Body of pancreas (tissue), 4 donors: ENCODE measurements at regions not wholly inside any gene's neighbourhood (a gene's known extent, or its start where the extent isn't known, plus 50 kb on each side); places are given as distances from the start of the nearest gene placed in this dataset.

Source experiments
- ATAC-seq: fragments of 150-250 bp; one replicate; pipeline ENCODE4 v1.9.1; 2016
- DNase-seq, 4 donors: peaks; one replicate each; pipeline ENCODE4 v3.0.0-alpha.2; 2019
- H3K27ac ChIP-seq, 4 donors: fragments of 200-600 bp; sonication (generic); 1 replicate in 3 of 4; 2 replicates in 1 of 4; pipeline versions ENCODE4 v1.5.1 to v1.6.1; 2016 to 2019; ENCODE audit warnings: mild to moderate bottlenecking in 1 of 4, mixed read lengths in 1 of 4, moderate library complexity in 1 of 4
- H3K27me3 ChIP-seq, 2 donors: fragments of 200-600 bp; sonication (generic); one replicate each; pipeline ENCODE4 v1.6.0; 2016; ENCODE audit warnings: mild to moderate bottlenecking in 1 of 2
- H3K36me3 ChIP-seq, 2 donors: fragments of 200-600 bp; sonication (generic); replicated peaks in 1 of 2; 2 replicates each; pipeline ENCODE4 v1.5.1; 2016; ENCODE audit warnings: low read depth in 2 of 2; ENCODE audit not compliant: insufficient read depth in 1 of 2
- H3K4me1 ChIP-seq: fragments of 200-600 bp; sonication (generic); one replicate; pipeline ENCODE4 v1.6.0; 2016
- H3K4me3 ChIP-seq, 2 donors: fragments of 200-600 bp; sonication (generic); 1 replicate in 1 of 2; 2 replicates in 1 of 2; pipeline ENCODE4 v1.5.1; 2016 to 2019
- H3K9me3 ChIP-seq, 3 donors: fragments of 200-600 bp; sonication (generic); 1 replicate in 2 of 3; 2 replicates in 1 of 3; pipeline ENCODE4 v1.5.1; 2016
- POLR2A ChIP-seq, 3 donors: fragments of 450-650 bp; IDR thresholded peaks; one replicate each; pipeline ENCODE4 v1.6.1; 2016; ENCODE audit warnings: antibody characterized with exemption in 3 of 3, mild to moderate bottlenecking in 2 of 3
- WGBS, 2 donors: methylation state at CpG; one replicate each; pipeline ENCODE4 v1.1.5; 2017; 5-methylcytosine and 5-hydroxymethylcytosine counted together
- intact Hi-C: fragments of 100-400 bp; cut with DNase I; formaldehyde crosslinking; loops from one replicate; pipeline ENCODE4 v1.15.1; 2023
- TF ChIP-seq, protein P1 (sequence below), 7 experiments: fragments of 450-650 bp in 4 of 7; fragments of 200-600 bp in 3 of 7; sonication (generic) in 3 of 7; IDR thresholded peaks; one replicate each; pipeline ENCODE4 v1.5.1; 2016 to 2019; ENCODE audit warnings: antibody characterized with exemption in 7 of 7

DNA sequence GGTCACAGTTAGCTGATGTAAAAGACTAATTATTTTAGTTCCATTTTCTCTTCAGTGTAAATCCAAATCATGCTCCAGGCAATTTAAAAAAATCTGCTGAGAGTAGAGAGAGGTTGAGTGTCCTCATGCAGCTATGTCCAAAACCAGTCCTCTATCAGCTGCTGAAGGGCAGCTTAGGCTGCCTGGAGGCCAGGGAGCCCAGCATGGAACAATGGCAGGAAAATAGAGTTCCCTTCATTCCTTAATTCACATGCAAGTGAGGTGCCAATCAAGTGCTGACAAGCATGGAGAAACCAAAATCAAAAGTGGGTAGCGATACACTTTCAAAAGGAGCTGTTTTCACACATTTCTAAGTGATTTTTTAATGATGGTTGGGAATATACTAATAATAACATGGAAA lies 78.3 kb upstream of the POU5F2 start:
- H3K9me3 ChIP-seq = no peaks in the 10 kb centered on the region
- no peak overlapping the region for H3K27ac ChIP-seq
- H3K4me1 ChIP-seq = no peaks in the 10 kb centered on the region
- DNase-seq (no peak), ATAC-seq (no peak)
- H3K27me3 ChIP-seq = no peaks in the 10 kb centered on the region
- 96 to 100% methylated on average over 1 of the region's 1 CpG for WGBS, 2 donors
- TF ChIP-seq, protein P1, sequence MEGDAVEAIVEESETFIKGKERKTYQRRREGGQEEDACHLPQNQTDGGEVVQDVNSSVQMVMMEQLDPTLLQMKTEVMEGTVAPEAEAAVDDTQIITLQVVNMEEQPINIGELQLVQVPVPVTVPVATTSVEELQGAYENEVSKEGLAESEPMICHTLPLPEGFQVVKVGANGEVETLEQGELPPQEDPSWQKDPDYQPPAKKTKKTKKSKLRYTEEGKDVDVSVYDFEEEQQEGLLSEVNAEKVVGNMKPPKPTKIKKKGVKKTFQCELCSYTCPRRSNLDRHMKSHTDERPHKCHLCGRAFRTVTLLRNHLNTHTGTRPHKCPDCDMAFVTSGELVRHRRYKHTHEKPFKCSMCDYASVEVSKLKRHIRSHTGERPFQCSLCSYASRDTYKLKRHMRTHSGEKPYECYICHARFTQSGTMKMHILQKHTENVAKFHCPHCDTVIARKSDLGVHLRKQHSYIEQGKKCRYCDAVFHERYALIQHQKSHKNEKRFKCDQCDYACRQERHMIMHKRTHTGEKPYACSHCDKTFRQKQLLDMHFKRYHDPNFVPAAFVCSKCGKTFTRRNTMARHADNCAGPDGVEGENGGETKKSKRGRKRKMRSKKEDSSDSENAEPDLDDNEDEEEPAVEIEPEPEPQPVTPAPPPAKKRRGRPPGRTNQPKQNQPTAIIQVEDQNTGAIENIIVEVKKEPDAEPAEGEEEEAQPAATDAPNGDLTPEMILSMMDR (IDR thresholded peaks at IDR 0.05) = no peak
- TF ChIP-seq POLR2A (IDR thresholded peaks at IDR 0.05) = no peak
- intact Hi-C loops = no loop called here
- no peaks in the 10 kb centered on the region for H3K36me3 ChIP-seq
- no peak overlapping the region for H3K4me3 ChIP-seq

DNA sequence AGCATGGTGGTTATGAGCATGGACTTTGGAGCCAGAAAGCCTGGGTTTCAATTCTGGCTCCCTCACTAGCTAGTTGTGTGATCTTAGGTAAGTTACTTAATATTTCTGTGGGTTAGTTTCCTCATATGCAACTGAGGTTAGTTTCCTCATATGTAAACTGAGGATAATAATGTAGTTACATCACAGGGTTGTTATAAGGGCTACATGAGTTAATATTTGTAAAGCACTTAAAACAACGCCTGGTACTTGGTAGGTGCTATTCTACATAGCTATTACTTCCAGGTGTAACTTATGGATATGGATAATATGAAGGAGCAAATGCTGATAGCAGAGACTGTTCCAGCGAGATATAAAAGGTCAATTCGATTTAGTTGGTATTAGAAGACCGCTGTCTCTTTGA lies 69.4 kb upstream of the POU5F2 start:
- ATAC-seq (no peak), DNase-seq (no peak)
- Histone ChIP-seq H3K4me1 (peaks cover 5% of the 10 kb centered on the region), H3K27ac (no peak overlapping the region), H3K4me3 (no peak overlapping the region), H3K27me3 (no peaks in the 10 kb centered on the region), H3K9me3 (no peaks in the 10 kb centered on the region), H3K36me3 (no peaks in the 10 kb centered on the region)
- WGBS, 2 donors = 89 to 97% methylated on average over 4 of the region's 4 CpGs
- intact Hi-C loops = no loop called here
- TF ChIP-seq, protein P1 (IDR thresholded peaks at IDR 0.05) = no peak
- no peak for TF ChIP-seq POLR2A (IDR thresholded peaks at IDR 0.05)

DNA sequence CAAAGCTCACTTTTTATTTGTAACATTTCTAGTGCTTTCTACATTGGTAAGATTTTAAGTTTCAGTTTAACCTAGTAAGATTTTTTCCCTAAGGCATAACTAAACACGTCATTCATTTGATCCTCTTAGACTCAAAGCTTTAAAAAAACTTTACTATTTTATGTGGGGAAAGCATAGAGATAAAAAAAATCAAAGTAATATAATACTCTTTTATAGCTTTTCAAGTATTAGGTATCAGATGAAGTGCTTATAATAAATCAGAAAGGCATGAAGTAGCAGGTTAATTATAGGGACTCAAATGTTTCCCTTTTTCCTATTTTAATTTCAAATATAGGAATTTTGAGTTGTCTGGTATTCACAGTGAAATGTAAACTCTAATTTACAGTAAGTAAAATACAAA lies 68.0 kb upstream of the POU5F2 start:
- intact Hi-C loops = no loop called here
- Histone ChIP-seq H3K27ac (no peak overlapping the region), H3K4me3 (no peak overlapping the region), H3K4me1 (peaks cover 5% of the 10 kb centered on the region), H3K36me3 (no peaks in the 10 kb centered on the region), H3K27me3 (no peaks in the 10 kb centered on the region), H3K9me3 (no peaks in the 10 kb centered on the region)
- TF ChIP-seq, protein P1 (IDR thresholded peaks at IDR 0.05) = no peak
- no peak for TF ChIP-seq POLR2A (IDR thresholded peaks at IDR 0.05)
- 90 to 91% methylated on average over 1 of the region's 1 CpG for WGBS, 2 donors
- DNase-seq = no peak
- ATAC-seq = no peak

DNA sequence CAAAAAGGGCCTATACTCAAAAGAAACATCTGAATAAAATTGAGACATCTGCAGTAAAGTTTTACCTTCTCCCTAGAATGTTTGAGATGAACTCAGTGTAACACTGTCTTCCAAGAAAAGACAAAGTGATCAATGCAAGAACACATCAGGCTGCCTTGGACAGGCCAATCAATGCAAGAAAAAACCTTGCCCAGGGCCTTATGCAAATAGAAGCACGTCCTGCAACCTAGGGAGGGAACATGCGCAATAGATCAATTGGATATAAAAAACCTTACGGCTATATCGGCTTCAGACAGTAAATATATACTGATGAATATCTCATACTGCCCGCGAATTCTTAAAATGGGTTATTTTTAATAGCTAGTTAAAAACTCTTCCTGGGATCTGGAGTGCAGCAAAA lies 66.4 kb upstream of the POU5F2 start:
- peaks cover 5% of the 10 kb centered on the region for H3K4me1 ChIP-seq
- no peak overlapping the region for H3K4me3 ChIP-seq
- ATAC-seq (no peak), DNase-seq (no peak)
- no peak for TF ChIP-seq POLR2A (IDR thresholded peaks at IDR 0.05)
- TF ChIP-seq, protein P1 (IDR thresholded peaks at IDR 0.05) = no peak
- H3K36me3 ChIP-seq = no peaks in the 10 kb centered on the region
- no peaks in the 10 kb centered on the region for H3K9me3 ChIP-seq
- no peak overlapping the region for H3K27ac ChIP-seq
- 52 to 56% methylated on average over 6 of the region's 6 CpGs for whole genome bisulfite sequencing, 2 donors
- intact Hi-C loops = no loop called here
- H3K27me3 ChIP-seq = no peaks in the 10 kb centered on the region

DNA sequence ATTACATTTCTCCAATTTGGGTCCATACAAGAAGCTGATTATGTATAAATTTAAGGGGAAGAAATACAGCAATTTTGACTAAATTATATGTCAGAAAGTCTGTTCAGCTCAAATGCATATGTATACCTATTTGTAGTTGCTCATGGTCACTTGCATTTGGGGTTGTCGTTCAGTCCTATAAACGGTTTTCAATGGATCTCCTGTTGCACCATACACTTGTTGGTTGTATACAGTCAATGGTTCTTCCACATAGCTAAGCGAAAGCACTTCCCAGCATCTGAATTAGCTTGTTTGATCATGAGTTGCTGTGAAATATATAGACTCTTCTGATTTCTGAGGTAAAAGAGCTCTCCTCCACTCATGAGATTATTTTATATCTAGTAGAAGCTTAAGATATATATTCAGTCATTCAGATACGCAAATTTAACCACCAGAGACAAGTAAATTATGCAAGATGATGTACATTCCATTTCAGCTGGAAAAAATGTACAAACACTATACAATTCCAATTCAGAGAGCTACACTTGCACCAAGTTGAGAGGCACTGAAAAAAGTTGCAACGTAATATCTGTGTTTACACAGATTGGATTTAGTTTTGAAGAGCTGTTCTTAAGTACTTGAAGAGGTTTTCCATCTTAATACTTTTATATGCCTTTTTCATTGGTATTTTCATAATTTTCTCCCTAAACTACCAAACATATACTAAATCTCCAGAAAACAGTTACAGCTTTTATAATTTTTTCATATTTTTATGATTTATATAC lies 64.4 kb upstream of the POU5F2 start:
- no peaks in the 10 kb centered on the region for H3K36me3 ChIP-seq
- H3K9me3 ChIP-seq = no peaks in the 10 kb centered on the region
- intact Hi-C loops = no loop called here
- no peak overlapping the region for H3K27ac ChIP-seq
- H3K4me3 ChIP-seq = no peak overlapping the region
- TF ChIP-seq POLR2A (IDR thresholded peaks at IDR 0.05) = no peak
- 83% methylated on average over 5 of the region's 5 CpGs for WGBS, 2 donors
- ATAC-seq (no peak), DNase-seq (no peak)
- H3K27me3 ChIP-seq = no peaks in the 10 kb centered on the region
- peaks cover 9% of the 10 kb centered on the region for H3K4me1 ChIP-seq
